Neural cell (in vitro differentiated cells): ENCODE measurements at regions not wholly inside any gene's neighbourhood (a gene's known extent, or its start where the extent isn't known, plus 50 kb on each side); places are given as distances from the start of the nearest gene placed in this dataset.

Experiments used
- H2AFZ ChIP-seq: fragments of 200-600, 300-800 bp; sonication (generic), shearing (Covaris generic); 2 replicates; pipeline ENCODE4 v1.6.0; 2014; ENCODE audit warnings: low read depth, mild to moderate bottlenecking, antibody characterized with exemption, low read length, moderate library complexity
- H3F3A ChIP-seq: fragments of 200-600 bp; shearing (Covaris generic); 2 replicates; pipeline ENCODE4 v1.6.1; 2016; ENCODE audit warnings: mild to moderate bottlenecking, moderate library complexity, mixed read lengths, antibody characterized with exemption, low read length; ENCODE audit not compliant: insufficient read depth, poor library complexity, severe bottlenecking
- H3K27ac ChIP-seq: fragments of 200-600, 300-800 bp; sonication (generic), shearing (Covaris generic); 2 replicates; pipeline ENCODE4 v1.5.1; 2014; ENCODE audit warnings: mild to moderate bottlenecking, low read length, moderate library complexity
- H3K27me3 ChIP-seq: fragments of 300-800, 200-600 bp; sonication (generic), shearing (Covaris generic); 2 replicates; pipeline ENCODE4 v1.6.0; 2014; ENCODE audit warnings: mild to moderate bottlenecking, low read depth, low read length, moderate library complexity; ENCODE audit not compliant: insufficient read depth
- H3K36me3 ChIP-seq: fragments of 300-800, 200-600 bp; sonication (generic), shearing (Covaris generic); 2 replicates; pipeline ENCODE4 v1.5.1; 2014; ENCODE audit warnings: mild to moderate bottlenecking, antibody characterized with exemption, low read length, moderate library complexity; ENCODE audit not compliant: insufficient read depth
- H3K4me2 ChIP-seq: fragments of 300-800, 200-600 bp; sonication (generic), shearing (Covaris generic); 2 replicates; pipeline ENCODE4 v1.6.0; 2014; ENCODE audit warnings: mild to moderate bottlenecking, low read length
- H3K4me3 ChIP-seq: fragments of 300-800, 200-600 bp; sonication (generic), shearing (Covaris generic); 2 replicates; pipeline ENCODE4 v1.5.1; 2014; ENCODE audit warnings: mild to moderate bottlenecking, low read length, moderate library complexity
- H3K79me2 ChIP-seq: fragments of 200-600 bp; shearing (Covaris generic); replicated peaks from 2 replicates; pipeline ENCODE4 v1.6.0; 2014; ENCODE audit warnings: mild to moderate bottlenecking, low read length, moderate library complexity; ENCODE audit not compliant: insufficient read depth
- H3K9ac ChIP-seq: fragments of 300-800, 200-600 bp; sonication (generic), shearing (Covaris generic); 2 replicates; pipeline ENCODE4 v1.6.1; 2016; ENCODE audit warnings: mild to moderate bottlenecking, low read length, mixed read lengths
- H3K9me2 ChIP-seq: fragments of 200-600 bp; shearing (Covaris generic); 2 replicates; pipeline ENCODE4 v1.6.1; 2016; ENCODE audit warnings: mild to moderate bottlenecking, low read length, mixed read lengths; ENCODE audit not compliant: insufficient read depth
- H3K9me3 ChIP-seq: fragments of 200-600, 300-800 bp; sonication (generic), shearing (Covaris generic); 2 replicates; pipeline ENCODE4 v1.6.1; 2016; ENCODE audit warnings: mild to moderate bottlenecking, mixed run types, low read length, moderate library complexity, mixed read lengths
- H4K20me1 ChIP-seq: fragments of 200-600 bp; shearing (Covaris generic); 2 replicates; pipeline ENCODE4 v1.6.1; 2016; ENCODE audit warnings: mild to moderate bottlenecking, mixed run types; ENCODE audit not compliant: insufficient read depth
- CTCF ChIP-seq: fragments of 450-650 bp; IDR thresholded peaks from 2 replicates; pipeline ENCODE4 v1.5.1; 2014; ENCODE audit warnings: antibody characterized with exemption, mild to moderate bottlenecking, moderate library complexity; ENCODE audit not compliant: poor library complexity, severe bottlenecking
- EP300 ChIP-seq: fragments of 450-650 bp; conservative IDR thresholded peaks from 2 replicates; pipeline ENCODE4 v1.6.1; 2014; ENCODE audit warnings: antibody characterized with exemption, mild to moderate bottlenecking, moderate library complexity; ENCODE audit not compliant: poor library complexity, severe bottlenecking
- EZH2 ChIP-seq: fragments of 200-600, 300-800 bp; shearing (Covaris generic), sonication (generic); IDR thresholded peaks from 2 replicates; pipeline ENCODE4 v1.6.1; 2014; ENCODE audit warnings: antibody characterized with exemption, low read length, borderline replicate concordance, mild to moderate bottlenecking; ENCODE audit not compliant: insufficient read depth, poor library complexity, severe bottlenecking
- MXI1 ChIP-seq: fragments of 450-650 bp; conservative IDR thresholded peaks from 2 replicates; pipeline ENCODE4 v1.6.1; 2014; ENCODE audit warnings: antibody characterized with exemption, mild to moderate bottlenecking; ENCODE audit not compliant: poor library complexity, severe bottlenecking
- POLR2AphosphoS5 ChIP-seq: IDR thresholded peaks from 2 replicates; pipeline ENCODE4 v1.6.1; 2012
- RAD21 ChIP-seq: fragments of 450-650 bp; conservative IDR thresholded peaks from 2 replicates; pipeline ENCODE4 v1.6.1; 2014; ENCODE audit warnings: antibody characterized with exemption, mild to moderate bottlenecking, moderate library complexity
- SMC3 ChIP-seq: fragments of 450-650 bp; conservative IDR thresholded peaks from 2 replicates; pipeline ENCODE4 v1.6.1; 2014; ENCODE audit warnings: antibody characterized with exemption, mild to moderate bottlenecking, moderate library complexity; ENCODE audit not compliant: poor library complexity
- TAF1 ChIP-seq: IDR thresholded peaks from 2 replicates; pipeline ENCODE4 v1.6.1; 2012; ENCODE audit warnings: low read depth
- TF ChIP-seq, protein P1 (sequence below): IDR thresholded peaks from 2 replicates; pipeline ENCODE4 v1.6.1; 2012; ENCODE audit warnings: borderline replicate concordance

DNA sequence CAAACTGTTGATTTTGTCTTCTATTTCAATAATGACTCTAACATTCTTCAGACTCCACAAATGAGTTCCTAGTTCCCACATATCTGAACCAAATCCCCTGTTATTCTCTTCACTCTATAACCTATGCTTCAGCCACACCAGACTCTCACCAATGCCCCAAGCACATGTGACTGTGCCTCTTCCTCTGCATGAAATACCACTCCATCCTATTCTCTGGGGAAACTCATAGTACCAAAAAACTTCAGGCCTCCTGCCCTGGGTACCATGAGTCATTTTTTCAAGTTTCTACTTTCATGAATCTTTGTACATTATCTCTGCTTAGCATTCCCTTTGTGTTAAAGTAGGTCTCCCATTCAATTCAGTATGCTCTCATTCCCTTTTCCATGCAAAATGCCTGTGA lies 353.2 kb downstream of the ZEB2 start:
- Histone ChIP-seq H3K27ac (no peak overlapping the region), H2AFZ (no peak overlapping the region), H3K27me3 (no peaks in the 10 kb centered on the region), H3K9ac (no peak overlapping the region), H3K36me3 (no peaks in the 10 kb centered on the region), H3K79me2 (no peaks in the 10 kb centered on the region), H3K9me3 (no peaks in the 10 kb centered on the region), H3K9me2 (no peaks in the 10 kb centered on the region), H3F3A (no peaks in the 10 kb centered on the region), H4K20me1 (no peaks in the 10 kb centered on the region), H3K4me3 (no peak overlapping the region), H3K4me2 (no peak overlapping the region)
- TF ChIP-seq EZH2, result no peak
- TF ChIP-seq POLR2AphosphoS5, result no peak
- TF ChIP-seq CTCF, result no peak
- TF ChIP-seq, protein P1, sequence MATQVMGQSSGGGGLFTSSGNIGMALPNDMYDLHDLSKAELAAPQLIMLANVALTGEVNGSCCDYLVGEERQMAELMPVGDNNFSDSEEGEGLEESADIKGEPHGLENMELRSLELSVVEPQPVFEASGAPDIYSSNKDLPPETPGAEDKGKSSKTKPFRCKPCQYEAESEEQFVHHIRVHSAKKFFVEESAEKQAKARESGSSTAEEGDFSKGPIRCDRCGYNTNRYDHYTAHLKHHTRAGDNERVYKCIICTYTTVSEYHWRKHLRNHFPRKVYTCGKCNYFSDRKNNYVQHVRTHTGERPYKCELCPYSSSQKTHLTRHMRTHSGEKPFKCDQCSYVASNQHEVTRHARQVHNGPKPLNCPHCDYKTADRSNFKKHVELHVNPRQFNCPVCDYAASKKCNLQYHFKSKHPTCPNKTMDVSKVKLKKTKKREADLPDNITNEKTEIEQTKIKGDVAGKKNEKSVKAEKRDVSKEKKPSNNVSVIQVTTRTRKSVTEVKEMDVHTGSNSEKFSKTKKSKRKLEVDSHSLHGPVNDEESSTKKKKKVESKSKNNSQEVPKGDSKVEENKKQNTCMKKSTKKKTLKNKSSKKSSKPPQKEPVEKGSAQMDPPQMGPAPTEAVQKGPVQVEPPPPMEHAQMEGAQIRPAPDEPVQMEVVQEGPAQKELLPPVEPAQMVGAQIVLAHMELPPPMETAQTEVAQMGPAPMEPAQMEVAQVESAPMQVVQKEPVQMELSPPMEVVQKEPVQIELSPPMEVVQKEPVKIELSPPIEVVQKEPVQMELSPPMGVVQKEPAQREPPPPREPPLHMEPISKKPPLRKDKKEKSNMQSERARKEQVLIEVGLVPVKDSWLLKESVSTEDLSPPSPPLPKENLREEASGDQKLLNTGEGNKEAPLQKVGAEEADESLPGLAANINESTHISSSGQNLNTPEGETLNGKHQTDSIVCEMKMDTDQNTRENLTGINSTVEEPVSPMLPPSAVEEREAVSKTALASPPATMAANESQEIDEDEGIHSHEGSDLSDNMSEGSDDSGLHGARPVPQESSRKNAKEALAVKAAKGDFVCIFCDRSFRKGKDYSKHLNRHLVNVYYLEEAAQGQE, result no peak
- TF ChIP-seq RAD21, result no peak
- no peak for TF ChIP-seq TAF1
- no peak for TF ChIP-seq SMC3
- TF ChIP-seq MXI1, result no peak
- TF ChIP-seq EP300, result no peak

DNA sequence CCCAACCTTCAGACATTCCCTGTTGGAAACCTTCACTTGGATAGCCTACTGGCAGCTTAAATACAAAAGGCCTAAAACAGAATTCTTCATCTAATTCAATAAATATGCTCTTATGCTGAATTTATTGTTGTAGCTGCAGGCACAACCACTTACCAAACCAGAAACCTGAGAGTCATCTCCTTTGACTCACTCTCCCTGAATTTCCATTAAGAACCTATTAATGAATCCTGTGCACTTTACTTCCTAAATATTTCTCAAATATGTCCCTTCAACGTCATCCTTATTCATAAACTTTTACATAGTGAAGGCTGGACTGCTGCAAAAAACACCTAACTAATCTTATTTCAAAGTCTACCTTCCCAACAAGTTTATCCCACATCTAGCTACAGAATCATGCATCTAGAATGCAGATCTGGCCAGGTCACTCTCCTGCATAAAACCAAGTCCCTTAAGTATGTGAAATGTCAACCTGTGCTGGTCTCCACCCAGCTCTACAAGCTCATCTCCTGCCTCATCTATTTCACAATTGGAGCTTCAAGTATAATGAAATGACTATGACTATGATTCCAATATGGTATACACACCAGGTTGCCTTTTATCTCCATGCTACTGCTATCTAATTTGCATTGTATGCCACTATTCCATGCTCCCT lies 354.2 kb downstream of the ZEB2 start:
- Histone ChIP-seq H3F3A (no peaks in the 10 kb centered on the region), H3K79me2 (no peaks in the 10 kb centered on the region), H3K27me3 (no peaks in the 10 kb centered on the region), H3K27ac (no peak overlapping the region), H3K9me2 (no peaks in the 10 kb centered on the region), H3K4me3 (no peak overlapping the region), H3K4me2 (no peak overlapping the region), H3K9me3 (no peaks in the 10 kb centered on the region), H2AFZ (no peak overlapping the region), H3K36me3 (no peaks in the 10 kb centered on the region), H4K20me1 (no peaks in the 10 kb centered on the region), H3K9ac (no peak overlapping the region)
- TF ChIP-seq POLR2AphosphoS5, result no peak
- TF ChIP-seq RAD21, result no peak
- TF ChIP-seq TAF1, result no peak
- no peak for TF ChIP-seq CTCF
- TF ChIP-seq SMC3, result no peak
- no peak for TF ChIP-seq MXI1
